Body of pancreas (tissue), 4 donors: ENCODE measurements at regions not wholly inside any gene's neighbourhood (a gene's known extent, or its start where the extent isn't known, plus 50 kb on each side); places are given as distances from the start of the nearest gene placed in this dataset.

Source experiments
- CTCF ChIP-seq, 7 experiments: fragments of 450-650 bp in 4 of 7; fragments of 200-600 bp in 3 of 7; sonication (generic) in 3 of 7; IDR thresholded peaks; one replicate each; pipeline ENCODE4 v1.5.1; 2016 to 2019; ENCODE audit warnings: antibody characterized with exemption in 7 of 7
- POLR2A ChIP-seq, 3 donors: fragments of 450-650 bp; IDR thresholded peaks; one replicate each; pipeline ENCODE4 v1.6.1; 2016; ENCODE audit warnings: antibody characterized with exemption in 3 of 3, mild to moderate bottlenecking in 2 of 3

GRCh38 chr6:139449611-139450000 lies 75.2 kb upstream of the CITED2 start:
- TF ChIP-seq CTCF (IDR thresholded peaks at IDR 0.05) (no peak), POLR2A (IDR thresholded peaks at IDR 0.05) (no peak)
